GM12873 (cell line): ENCODE measurements at regions not wholly inside any gene's neighbourhood (a gene's known extent, or its start where the extent isn't known, plus 50 kb on each side); places are given as distances from the start of the nearest gene placed in this dataset.

ENCODE experiments used
- CTCF ChIP-seq: IDR thresholded peaks from 2 replicates; pipeline ENCODE4 v1.5.1; 2012; ENCODE audit warnings: low read depth, mild to moderate bottlenecking, moderate library complexity, low read length, control low read depth; ENCODE audit not compliant: insufficient read depth; ENCODE audit errors: missing control alignments

GRCh38 chr4:179624768-179625181, 2182.5 kb upstream of the AGA start:
- no peak for TF ChIP-seq CTCF

GRCh38 chr4:179625406-179625805, 2183.2 kb upstream of the AGA start:
- TF ChIP-seq CTCF: no peak

GRCh38 chr4:179626687-179627086, 2184.4 kb upstream of the AGA start:
- no peak for TF ChIP-seq CTCF

- TF ChIP-seq CTCF: no peak
Observed at GRCh38 chr4:179631321-179631720, 2189.1 kb upstream of the AGA start.

GRCh38 chr4:179634862-179635261, 2192.6 kb upstream of the AGA start:
- TF ChIP-seq CTCF: no peak

- TF ChIP-seq CTCF: no peak
Observed at GRCh38 chr4:179662522-179662921, 2220.3 kb upstream of the AGA start.

GRCh38 chr4:179663641-179664429, 2221.6 kb upstream of the AGA start:
- no peak for TF ChIP-seq CTCF
